CD4-positive, alpha-beta T cell treated with Interleukin-1 beta for 1 hour (primary cell): ENCODE measurements at regions not wholly inside any gene's neighbourhood (a gene's known extent, or its start where the extent isn't known, plus 50 kb on each side); places are given as distances from the start of the nearest gene placed in this dataset.
A peak's percentile ranks its signal among the peaks of the same experiment; 100 is the strongest.

Source experiments
- DNase-seq, 2 donors: peaks; one replicate each; pipeline ENCODE4 v3.0.0-alpha.2; 2020 to 2022

GRCh38 chr7:113452245-113452644 lies 333.9 kb upstream of the SMIM30 start:
- no peak for DNase-seq

GRCh38 chr7:113446791-113447190 lies 328.4 kb upstream of the SMIM30 start:
- no peak for DNase-seq

GRCh38 chr7:113446391-113446790 lies 328.0 kb upstream of the SMIM30 start:
- DNase-seq, result no peak

- DNase-seq, result no peak
Measured at GRCh38 chr7:113444261-113444660, 325.9 kb upstream of the SMIM30 start.

GRCh38 chr7:113440173-113440572 lies 321.8 kb upstream of the SMIM30 start:
- no peak for DNase-seq

GRCh38 chr7:113431406-113431805 lies 313.1 kb upstream of the SMIM30 start:
- no peak for DNase-seq

DNA sequence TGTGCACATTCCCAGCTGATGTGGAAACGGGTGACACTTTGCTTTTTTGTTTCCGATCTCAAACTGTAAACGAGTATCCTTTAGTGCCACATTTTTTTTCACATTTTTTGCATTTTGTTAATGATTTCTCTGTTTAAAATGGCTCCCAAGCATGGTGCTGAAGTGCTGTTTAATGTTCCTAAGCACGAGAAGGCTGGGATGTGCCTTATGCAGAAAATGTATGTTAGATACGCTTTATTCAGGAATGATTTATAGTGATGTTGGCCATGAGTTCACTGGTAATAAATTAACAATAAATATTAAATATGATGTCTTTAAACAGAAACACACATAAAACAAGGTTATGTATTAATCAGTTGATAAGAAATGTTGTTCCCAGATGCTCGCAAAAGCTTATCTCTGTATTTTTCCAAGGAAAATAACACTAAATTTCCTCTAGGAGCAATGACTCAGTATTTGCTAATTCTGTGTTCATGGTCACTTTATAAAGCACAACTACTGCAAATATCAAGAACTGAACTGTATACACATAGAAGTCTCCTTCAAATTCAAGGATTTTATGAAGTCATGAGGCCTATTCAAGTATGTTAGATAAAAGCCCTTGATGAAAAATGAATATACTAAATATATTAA lies 305.9 kb upstream of the SMIM30 start:
- DNase-seq, result no peak

- DNase-seq, result peak; percentile 66 to 73
Measured at GRCh38 chr7:113421696-113422330, 303.5 kb upstream of the SMIM30 start.

GRCh38 chr7:113414401-113415035 lies 296.2 kb upstream of the SMIM30 start:
- DNase-seq, result no peak

GRCh38 chr7:113412410-113412809 lies 294.1 kb upstream of the SMIM30 start:
- DNase-seq, result no peak

DNA sequence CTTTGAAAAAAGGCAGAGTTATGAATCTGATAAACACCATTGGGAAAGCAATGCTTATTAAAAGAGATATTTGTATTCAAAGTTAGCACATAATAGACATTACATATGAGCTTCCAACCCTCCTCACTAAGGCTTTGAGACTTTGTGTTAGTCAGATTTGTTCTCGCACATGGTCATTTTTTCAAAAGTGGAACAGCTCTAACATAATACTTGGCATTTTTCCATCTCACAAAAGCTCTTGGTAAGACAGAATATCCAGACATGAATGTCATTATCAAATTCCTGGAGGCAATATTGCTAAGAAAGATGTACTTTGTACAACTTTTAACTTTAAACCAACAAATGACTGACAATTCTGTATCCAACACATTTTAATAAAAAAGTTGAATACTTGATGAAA lies 292.4 kb upstream of the SMIM30 start:
- no peak for DNase-seq

GRCh38 chr7:113408999-113409398 lies 290.6 kb upstream of the SMIM30 start:
- no peak for DNase-seq

GRCh38 chr7:113405296-113406056 lies 287.1 kb upstream of the SMIM30 start:
- no peak for DNase-seq

- DNase-seq, result no peak
Measured at GRCh38 chr7:113404245-113404644, 285.9 kb upstream of the SMIM30 start.

GRCh38 chr7:113402482-113402881 lies 284.1 kb upstream of the SMIM30 start:
- DNase-seq, result no peak

DNA sequence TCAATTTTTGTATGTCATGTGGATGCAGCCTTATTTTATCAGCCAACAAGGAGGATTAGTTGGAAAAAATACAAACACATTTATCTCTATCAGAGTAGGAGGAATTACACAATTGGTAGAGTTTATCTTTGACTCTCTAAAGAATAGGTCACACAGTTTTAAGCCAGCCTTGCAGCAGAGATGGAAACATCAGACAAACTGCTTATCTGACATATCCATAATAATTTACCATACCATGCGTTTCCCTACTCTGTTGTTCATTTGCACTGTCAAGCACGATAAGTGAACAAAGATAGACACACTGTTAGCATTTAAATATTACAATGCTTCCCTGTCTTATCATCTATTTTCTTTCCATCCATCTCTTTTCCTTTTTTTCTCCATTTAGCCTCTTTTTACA lies 283.7 kb upstream of the SMIM30 start:
- no peak for DNase-seq

- no peak for DNase-seq
Measured at GRCh38 chr7:113394856-113395255, 276.5 kb upstream of the SMIM30 start.

GRCh38 chr7:113392841-113393540 lies 274.6 kb upstream of the SMIM30 start:
- DNase-seq, result no peak

- DNase-seq, result no peak
Measured at GRCh38 chr7:113392421-113392820, 274.1 kb upstream of the SMIM30 start.

DNA sequence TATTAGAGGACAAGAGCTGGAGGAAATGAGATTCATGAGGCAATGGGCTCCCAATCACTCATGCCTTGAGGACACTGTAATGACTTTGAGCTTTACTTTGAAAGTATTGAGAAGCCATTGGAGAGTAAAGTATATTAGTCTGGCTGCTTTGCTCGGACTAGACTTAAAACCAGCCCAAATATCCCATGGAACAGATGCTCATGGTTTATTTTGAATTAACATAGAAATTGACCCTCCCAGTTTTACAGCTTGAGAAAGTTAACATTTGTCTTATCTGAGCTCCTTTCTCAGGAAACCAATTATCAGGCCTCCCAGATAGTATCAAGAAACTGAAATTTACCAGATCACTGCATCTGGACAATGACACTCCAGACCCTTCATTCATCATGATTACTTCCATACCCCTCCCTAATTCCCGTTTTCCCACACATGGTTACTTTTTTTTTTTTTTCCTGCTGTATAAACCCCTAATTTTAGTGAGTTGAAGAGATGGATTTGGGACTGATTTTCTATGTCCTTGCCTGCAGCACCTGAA lies 270.8 kb upstream of the SMIM30 start:
- DNase-seq, result no peak

DNA sequence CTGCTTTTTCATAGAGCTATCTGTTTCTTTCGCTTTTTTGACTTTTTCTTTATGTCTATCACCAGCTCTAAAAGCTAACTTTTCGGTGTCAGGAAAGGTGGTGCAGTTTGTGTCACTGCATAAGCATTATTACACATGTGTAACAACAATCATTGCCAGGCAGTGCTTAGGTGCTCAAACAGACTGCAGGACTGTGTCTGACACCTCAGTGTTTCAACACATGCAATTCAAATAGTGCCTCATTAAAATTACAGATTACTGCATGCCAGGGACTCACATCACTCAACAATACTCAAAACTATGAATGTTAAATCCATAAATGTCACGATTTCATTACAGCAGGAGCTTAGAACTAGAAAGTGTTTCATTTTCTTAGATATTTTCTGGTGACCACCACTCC lies 265.3 kb upstream of the SMIM30 start:
- no peak for DNase-seq

GRCh38 chr7:113379746-113380145 lies 261.4 kb upstream of the SMIM30 start:
- no peak for DNase-seq

DNA sequence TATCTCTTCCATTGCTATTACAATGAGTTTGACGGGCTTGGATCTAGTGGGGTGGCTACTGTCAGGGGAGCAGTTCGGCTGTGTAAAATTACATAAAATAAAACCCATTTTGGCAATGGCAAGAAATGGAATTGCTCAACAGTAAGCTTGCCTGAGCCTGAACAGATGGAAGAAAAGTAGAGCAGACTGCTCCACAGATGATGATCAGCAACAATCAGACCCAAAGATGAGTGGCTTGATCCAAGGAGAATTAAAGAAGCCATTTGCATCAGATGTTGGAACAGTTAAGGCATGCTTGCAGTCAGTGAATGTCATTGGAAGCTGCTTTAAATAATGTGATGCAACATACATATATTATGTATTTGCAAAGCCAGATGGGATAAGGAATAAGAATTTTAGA lies 256.6 kb upstream of the SMIM30 start:
- no peak for DNase-seq
